Hepatocyte (in vitro differentiated cells): ENCODE measurements at regions not wholly inside any gene's neighbourhood (a gene's known extent, or its start where the extent isn't known, plus 50 kb on each side); places are given as distances from the start of the nearest gene placed in this dataset.

ENCODE experiments used
- CTCF ChIP-seq: fragments of 200-600 bp; sonication (generic); IDR thresholded peaks from 2 replicates; pipeline ENCODE4 v1.5.1; 2016; ENCODE audit warnings: antibody characterized with exemption, mild to moderate bottlenecking; ENCODE audit not compliant: poor library complexity
- EZH2 ChIP-seq: fragments of 200-600 bp; sonication (generic); IDR thresholded peaks from 2 replicates; pipeline ENCODE4 v1.6.1; 2016; ENCODE audit warnings: antibody characterized with exemption, mild to moderate bottlenecking, borderline replicate concordance

DNA sequence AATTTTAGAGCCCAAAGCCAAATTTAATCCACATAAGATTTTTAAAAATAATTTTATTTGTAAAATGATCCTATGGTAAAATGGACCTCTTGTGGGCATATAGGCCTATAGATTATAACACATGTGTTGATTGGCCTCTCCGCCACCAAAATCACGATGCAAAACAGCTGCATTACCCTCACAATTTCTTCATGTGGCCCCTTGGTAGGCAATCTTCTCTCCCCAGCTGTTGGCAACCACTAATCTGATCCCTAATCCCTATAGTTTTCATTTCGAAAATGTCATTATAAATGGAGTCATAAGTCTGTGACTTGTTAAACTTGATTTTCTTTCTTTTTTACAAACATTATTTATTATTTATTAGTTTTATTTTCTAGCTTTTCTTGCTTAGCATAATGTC, 263.9 kb upstream of the SULF2 start:
- no peak for TF ChIP-seq EZH2
- TF ChIP-seq CTCF: no peak
